ENCODE measurements at regions not wholly inside any gene's neighbourhood (a gene's known extent, or its start where the extent isn't known, plus 50 kb on each side); places are given as distances from the start of the nearest gene placed in this dataset.

- no peak for DNase-seq
Measured at GRCh38 chr13:83311886-83312577, 570.2 kb downstream of the SLITRK1 start.

GRCh38 chr13:83298617-83299016 is 583.7 kb downstream of the SLITRK1 start:
- DNase-seq = no peak

DNA sequence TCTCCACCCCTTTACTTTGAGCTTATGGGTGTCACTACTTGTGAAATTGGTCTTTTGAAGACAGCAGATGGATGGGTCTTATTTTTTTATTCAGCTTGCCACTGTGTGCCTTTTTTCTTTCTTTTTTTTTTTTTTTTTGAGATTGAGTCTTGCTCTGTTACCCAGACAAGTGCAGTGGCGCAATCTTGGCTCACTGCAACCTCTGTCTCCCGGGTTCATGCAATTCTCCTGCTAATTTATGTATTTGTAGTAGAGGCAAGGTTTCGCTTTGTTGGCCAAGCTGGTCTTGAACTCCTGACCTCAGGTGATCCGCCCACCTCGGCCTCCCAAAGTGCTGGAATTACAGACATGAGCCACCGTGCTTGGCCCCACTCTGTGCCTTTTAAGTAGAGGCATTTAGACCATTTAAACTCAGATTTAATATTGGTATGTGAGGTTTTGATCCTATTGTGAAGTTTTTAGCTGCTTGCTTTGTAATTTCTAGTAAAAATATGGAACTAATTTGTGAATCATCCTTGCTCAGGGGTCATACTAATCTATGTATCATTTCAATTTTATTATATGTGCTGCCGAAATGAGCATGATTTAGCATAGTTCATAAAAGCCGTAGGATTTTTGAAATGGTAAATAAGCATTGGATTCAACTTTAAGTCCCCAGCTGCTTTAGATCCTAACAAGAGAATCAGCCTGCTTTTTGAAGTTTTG is 584.5 kb downstream of the SLITRK1 start:
- DNase-seq = no peak

- DNase-seq = no peak
Measured at GRCh38 chr13:83295686-83296085, 586.6 kb downstream of the SLITRK1 start.

DNA sequence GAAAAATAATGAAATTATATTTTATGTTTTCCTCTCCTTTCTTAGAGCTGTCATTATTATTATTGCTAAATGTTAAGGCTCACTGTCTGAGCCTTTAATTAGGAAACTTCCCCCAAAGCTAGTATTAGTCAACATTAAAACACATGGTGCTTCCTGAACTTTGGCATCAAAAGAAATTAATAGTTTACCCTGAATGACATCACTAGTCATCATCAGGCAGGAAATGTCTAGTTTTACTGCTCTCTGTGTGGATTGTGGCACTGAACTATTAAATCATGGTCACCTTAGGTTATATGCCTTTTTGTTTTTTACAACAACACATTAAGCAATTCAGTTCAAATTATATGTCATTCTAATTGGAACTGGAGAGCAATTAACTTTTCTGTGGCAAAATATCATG is 595.5 kb downstream of the SLITRK1 start:
- no peak for DNase-seq

DNA sequence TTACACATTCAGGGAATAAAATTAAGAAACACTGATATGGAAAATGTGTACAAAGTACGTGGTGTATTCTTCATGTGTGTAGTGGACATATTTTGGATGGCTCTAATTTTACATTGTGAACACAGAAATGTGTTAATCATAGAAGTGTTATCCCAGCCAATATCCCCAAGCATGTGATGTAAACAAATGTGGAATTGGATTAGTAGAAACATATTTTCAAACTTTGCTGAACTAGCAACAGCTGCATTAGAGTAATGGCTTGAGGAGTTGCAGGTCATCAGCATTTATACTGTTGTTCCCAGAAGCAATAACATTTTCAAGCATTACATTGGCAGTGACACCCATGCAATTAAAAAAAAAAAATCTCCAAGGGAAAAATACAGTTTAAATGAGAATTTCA is 600.6 kb downstream of the SLITRK1 start:
- no peak for DNase-seq

DNA sequence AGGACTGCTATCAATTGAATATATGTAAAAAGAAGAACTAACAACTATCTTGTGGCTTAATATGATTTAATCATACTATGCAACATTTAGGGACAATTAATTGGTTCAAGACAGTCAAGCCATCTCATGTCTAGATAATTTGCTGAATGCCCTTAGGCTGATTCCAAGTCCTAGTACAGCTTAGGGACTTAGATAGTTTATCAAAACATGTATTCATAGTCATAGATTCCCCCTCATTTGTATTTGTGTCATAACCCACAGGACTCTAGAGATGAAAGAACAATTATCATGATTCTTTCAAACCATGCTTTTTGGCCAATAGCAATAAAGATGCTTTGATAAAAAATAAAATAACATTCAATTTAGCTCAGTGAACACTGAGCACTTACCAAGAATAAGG is 607.6 kb downstream of the SLITRK1 start:
- DNase-seq = no peak

DNA sequence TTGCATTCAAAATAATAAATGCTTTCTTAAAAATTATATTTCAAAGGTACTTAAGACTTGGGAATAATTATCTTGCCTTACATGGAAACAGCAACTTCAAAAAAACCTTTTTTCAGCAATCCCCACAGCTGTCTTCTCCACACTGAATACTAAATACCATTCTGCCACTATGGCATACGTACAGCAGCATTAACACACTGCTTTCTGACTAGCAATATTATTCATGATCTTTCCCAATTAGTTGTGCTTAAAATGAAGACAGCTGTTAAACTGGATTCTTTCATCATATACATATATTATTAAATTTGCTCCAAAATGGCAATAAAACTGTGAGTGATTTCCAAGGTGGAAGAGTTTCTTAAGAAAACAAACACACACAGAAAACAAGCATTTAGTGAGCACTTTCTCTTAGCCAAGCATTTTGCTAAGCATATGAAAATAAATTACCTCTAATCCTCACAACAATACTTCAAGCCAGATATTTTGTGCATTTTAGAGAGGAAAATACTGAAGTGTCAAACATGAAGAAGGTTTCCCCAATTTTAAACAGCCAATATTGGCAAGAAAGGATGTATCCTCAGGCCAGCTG is 609.5 kb downstream of the SLITRK1 start:
- no peak for DNase-seq

DNA sequence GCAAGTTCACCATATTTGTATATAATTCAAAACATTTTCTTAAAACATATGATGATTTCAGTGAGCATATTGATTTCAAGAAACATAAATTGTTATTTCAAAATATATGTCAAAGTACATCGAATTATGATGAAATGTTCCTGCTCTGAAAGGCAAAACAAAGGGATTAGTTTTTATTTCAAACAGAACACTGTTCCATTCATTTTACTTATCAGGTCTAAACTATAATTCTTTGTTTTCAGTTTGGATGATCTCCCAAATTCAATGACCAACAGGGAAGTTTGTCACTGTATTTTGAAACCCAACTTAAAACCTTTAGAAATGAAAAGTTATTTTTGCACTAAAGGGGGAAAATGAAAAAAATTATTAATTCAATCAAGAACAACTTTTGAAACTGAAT is 610.2 kb downstream of the SLITRK1 start:
- DNase-seq = no peak

DNA sequence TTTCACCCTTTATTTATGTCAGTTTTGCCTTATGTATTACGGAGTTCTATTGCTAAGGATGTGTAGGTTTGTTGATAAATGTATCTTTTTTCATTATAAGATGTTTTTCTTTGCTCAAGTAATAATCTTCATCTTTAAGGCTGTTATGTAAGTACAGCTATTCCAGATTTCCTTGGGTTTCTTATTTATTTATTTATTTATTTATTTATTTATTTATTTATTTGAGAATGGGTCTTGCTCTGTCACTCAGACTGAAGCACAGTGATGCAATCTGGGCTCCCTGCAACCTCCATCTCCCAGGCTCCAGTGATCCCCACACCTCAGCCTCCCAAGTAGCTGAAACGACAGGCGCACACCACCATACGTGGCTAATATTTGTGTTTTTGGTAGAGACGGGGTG is 617.0 kb downstream of the SLITRK1 start:
- no peak for DNase-seq

DNA sequence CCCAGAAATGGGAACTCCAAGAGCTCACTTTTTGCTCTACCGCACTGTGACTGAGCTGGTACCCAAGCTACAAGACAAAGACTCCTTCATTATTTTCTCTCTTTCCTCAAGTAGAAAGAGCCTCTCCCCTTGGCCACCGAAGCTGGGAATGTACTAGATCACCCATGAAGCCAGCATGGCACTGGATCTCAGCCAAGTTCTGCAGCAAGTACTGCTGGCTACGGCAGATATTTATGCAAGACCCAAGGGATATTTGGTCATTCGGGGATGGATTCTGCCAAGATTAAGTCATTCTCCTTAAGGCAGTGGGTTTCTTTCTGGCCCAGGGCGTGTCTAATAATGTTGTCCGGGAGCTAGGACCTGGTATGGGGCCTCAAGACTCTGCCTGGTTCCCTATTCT is 633.5 kb downstream of the SLITRK1 start:
- no peak for DNase-seq

GRCh38 chr13:83232626-83233025 is 649.6 kb downstream of the SLITRK1 start:
- no peak for DNase-seq

DNA sequence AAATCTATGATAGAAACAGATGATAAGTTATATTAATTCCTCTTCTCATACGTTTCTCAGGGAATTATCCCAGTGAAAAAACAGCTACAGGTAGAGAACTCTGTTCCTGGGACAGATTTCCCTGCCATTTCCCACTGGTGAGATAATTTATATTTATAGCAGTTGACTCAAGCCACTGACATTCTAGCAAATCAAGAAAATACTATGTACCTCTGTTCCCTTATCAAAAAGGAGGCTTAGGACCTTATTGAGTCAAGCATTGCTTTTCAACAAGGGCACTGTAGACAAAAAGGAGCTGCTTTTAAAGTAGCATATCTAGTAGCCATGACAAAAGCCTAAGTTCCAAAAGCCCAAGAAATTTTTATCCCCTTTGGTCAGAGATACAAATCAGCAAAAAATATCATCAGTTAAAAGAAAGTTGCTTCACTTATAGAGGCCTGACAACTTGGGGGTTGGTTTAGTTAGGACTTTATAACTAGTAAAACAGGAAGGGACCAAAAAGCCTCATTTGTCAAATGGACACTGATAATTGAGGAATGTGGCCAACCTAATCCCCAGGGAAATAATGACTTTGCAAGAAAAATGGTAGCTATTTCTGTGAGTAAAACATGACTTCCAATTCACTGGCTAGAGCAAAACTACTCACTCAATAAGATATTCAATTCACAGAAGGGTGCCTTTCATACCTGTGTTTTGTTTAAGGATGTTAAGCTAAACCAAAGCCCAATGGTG is 652.5 kb downstream of the SLITRK1 start:
- DNase-seq = no peak

GRCh38 chr13:83223546-83223945 is 658.7 kb downstream of the SLITRK1 start:
- DNase-seq = no peak

GRCh38 chr13:83221813-83222241 is 660.4 kb downstream of the SLITRK1 start:
- DNase-seq = no peak

DNA sequence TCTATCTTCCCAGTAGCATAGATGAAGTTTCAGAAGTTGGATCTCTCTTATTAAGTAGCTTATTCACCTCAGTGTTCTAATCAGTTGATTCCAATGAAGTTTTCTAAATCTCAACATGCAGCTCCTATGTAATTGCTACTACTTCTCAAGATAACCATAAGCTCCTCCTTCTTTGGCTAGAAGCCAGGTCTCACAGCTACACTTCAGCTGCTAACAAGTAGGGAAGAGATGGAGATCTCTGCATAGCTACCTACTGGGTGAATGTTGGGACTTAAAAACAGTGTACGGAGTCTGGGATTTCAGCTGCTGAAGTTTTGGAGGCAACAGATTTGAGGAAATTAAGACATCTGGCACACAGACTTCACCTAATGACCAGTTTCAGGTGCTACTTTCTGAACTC is 661.0 kb downstream of the SLITRK1 start:
- DNase-seq = no peak

DNA sequence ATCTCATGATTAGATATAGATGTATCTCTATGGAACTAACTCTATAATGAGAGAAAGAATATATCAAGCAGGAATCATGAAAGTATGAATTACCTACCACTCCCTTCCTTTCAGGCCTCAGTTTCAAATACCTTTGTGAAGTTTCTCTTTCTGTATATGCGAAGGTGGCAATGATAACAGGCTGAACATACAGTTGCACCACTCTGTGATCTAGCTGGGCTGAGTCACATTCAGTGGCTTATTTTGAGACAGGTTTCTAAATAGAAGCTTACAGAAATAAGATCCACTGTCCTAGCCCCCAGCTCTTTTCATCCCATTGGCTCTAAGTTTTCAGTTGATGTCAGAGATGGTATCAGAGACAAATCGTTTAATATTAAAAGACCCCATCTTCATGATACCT is 662.0 kb downstream of the SLITRK1 start:
- DNase-seq = no peak

DNA sequence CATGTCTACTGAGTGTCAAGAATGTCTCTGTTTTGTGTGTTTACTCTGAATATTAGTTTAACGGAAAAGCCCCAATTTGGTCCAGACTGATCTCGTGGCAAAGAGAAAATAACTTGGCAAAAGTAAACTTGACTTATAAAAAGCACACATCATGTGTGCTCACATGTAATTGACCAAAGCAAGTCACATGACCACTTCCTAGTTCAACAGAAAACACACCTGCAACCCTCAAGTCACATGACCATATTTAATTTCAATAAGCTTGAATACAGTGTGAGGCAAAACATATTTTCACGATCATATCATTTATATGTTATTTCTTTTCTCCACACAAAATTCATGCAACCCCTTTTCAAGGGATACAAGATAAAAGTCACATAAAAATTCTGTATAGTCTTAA is 662.4 kb downstream of the SLITRK1 start:
- no peak for DNase-seq

DNA sequence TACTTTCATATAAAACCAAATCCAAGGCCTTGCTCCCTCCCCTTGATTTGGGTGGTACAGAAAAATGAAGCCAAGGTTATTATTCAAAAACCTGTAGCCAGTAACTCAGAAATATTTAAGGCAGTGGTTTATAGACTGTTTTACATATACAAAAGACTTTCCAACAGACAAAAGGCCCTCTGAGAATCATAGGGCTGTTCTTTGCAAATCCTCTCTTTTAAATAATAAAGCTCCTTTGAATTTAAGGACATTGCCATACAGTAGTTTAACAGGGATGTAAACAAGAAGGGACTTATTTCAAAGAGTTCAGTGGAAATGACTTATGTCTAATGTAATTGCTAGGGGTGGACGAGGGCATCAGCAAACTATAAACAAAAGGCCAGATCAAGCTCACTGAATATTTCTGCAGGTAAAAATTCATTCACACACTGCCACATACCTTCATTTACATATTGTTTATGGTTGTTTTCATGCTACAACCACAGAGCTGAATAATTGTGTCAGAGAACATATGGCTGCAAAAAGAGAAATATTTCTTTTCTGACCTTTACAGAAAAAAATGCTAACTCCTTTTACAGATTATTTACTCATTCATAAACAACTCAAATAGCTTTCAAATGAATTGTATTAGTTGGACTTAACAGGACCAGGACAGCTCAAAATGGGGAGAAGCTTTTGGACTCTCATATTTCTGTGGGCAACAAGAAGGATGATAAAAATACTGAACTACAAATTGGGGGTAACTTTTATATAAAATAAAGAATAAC is 665.6 kb downstream of the SLITRK1 start:
- no peak for DNase-seq

GRCh38 chr13:83215627-83216026 is 666.6 kb downstream of the SLITRK1 start:
- no peak for DNase-seq

GRCh38 chr13:83214452-83214851 is 667.8 kb downstream of the SLITRK1 start:
- DNase-seq = no peak

GRCh38 chr13:83211301-83211700 is 671.0 kb downstream of the SLITRK1 start:
- no peak for DNase-seq

DNA sequence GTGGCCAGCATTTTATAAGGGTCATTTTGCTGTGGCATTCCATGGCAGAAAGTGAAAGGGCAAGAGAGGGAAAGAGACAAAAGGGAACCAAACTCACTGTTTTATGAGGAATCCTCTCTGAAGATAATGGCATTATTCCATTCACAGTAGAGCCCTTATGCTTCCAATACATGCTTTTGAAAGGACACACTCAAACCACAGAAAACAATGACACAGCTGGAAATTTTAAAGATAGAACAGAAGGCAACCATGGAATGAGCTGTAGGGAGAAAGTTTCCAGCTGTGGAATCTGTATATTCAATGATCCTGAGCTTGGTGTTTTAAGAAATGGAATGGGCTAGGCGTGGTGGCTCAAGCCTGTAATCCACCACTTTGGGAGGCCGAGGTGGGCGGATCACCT is 677.4 kb downstream of the SLITRK1 start:
- no peak for DNase-seq

Measured in DMS79 treated with DMSO at 0.1 percent for 48 hours (cell line).